Trophoblast cell (in vitro differentiated cells and primary cell): ENCODE measurements at regions not wholly inside any gene's neighbourhood (a gene's known extent, or its start where the extent isn't known, plus 50 kb on each side); places are given as distances from the start of the nearest gene placed in this dataset.

ENCODE experiments used
- DNase-seq, 2 donors: peaks; one replicate each; pipeline ENCODE4 v3.0.0-alpha.2; 2016
- H2AFZ ChIP-seq: 2 replicates; pipeline ENCODE4 v1.6.1; 2013; ENCODE audit warnings: low read length, moderate library complexity, mild to moderate bottlenecking; ENCODE audit not compliant: insufficient read depth, poor library complexity
- H2AK5ac ChIP-seq: 2 replicates; pipeline ENCODE4 v1.6.1; 2013; ENCODE audit warnings: mild to moderate bottlenecking, low read length
- H2BK120ac ChIP-seq: 2 replicates; pipeline ENCODE4 v1.6.1; 2013; ENCODE audit warnings: low read length, mild to moderate bottlenecking, moderate library complexity; ENCODE audit not compliant: insufficient read depth, poor library complexity
- H2BK12ac ChIP-seq: 2 replicates; pipeline ENCODE4 v1.6.1; 2013; ENCODE audit warnings: mild to moderate bottlenecking, low read length, moderate library complexity
- H2BK5ac ChIP-seq: 2 replicates; pipeline ENCODE4 v1.6.1; 2013; ENCODE audit warnings: low read length, low read depth, moderate library complexity, mild to moderate bottlenecking; ENCODE audit not compliant: poor library complexity
- H3K14ac ChIP-seq: 2 replicates; pipeline ENCODE4 v1.6.1; 2013; ENCODE audit warnings: mild to moderate bottlenecking, low read length
- H3K18ac ChIP-seq: 2 replicates; pipeline ENCODE4 v1.6.1; 2013; ENCODE audit warnings: mild to moderate bottlenecking, low read length
- H3K23ac ChIP-seq: 2 replicates; pipeline ENCODE4 v1.6.1; 2013; ENCODE audit warnings: low read length
- H3K27ac ChIP-seq: 2 replicates; pipeline ENCODE4 v1.5.1; 2013; ENCODE audit warnings: low read depth, mild to moderate bottlenecking, inconsistent platforms, low read length, moderate library complexity
- H3K27me3 ChIP-seq: 2 replicates; pipeline ENCODE4 v1.6.1; 2013; ENCODE audit warnings: inconsistent platforms, mild to moderate bottlenecking, low read length, moderate library complexity; ENCODE audit not compliant: insufficient read depth
- H3K36me3 ChIP-seq, 2 experiments: 1 replicate in 1 of 2; 2 replicates in 1 of 2; pipeline ENCODE4 v1.6.1; 2013; ENCODE audit warnings: low read length in 2 of 2, mild to moderate bottlenecking in 2 of 2, moderate library complexity in 1 of 2; ENCODE audit not compliant: insufficient read depth in 2 of 2, control insufficient read depth in 1 of 2
- H3K4ac ChIP-seq: 2 replicates; pipeline ENCODE4 v1.6.1; 2013; ENCODE audit warnings: low read depth, mild to moderate bottlenecking, low read length, moderate library complexity
- H3K4me1 ChIP-seq, 2 experiments: 1 replicate in 1 of 2; 2 replicates in 1 of 2; pipeline ENCODE4 v1.6.1; 2013; ENCODE audit warnings: low read length in 2 of 2, mild to moderate bottlenecking in 2 of 2, moderate library complexity in 1 of 2; ENCODE audit not compliant: insufficient read depth in 2 of 2, control insufficient read depth in 1 of 2
- H3K4me2 ChIP-seq: 2 replicates; pipeline ENCODE4 v1.6.1; 2013; ENCODE audit warnings: inconsistent platforms, mild to moderate bottlenecking, low read length, moderate library complexity
- H3K4me3 ChIP-seq: 2 replicates; pipeline ENCODE4 v1.5.1; 2013; ENCODE audit warnings: mild to moderate bottlenecking, low read depth, low read length, inconsistent platforms
- H3K79me1 ChIP-seq: one replicate; pipeline ENCODE4 v1.6.1; 2013; ENCODE audit warnings: low read length
- H3K79me2 ChIP-seq: 2 replicates; pipeline ENCODE4 v1.6.1; 2013; ENCODE audit warnings: low read length, mild to moderate bottlenecking; ENCODE audit not compliant: control insufficient read depth, insufficient read depth, poor library complexity
- H3K9ac ChIP-seq: 2 replicates; pipeline ENCODE4 v1.6.1; 2013; ENCODE audit warnings: mild to moderate bottlenecking, low read length
- H3K9me3 ChIP-seq: 2 replicates; pipeline ENCODE4 v1.6.1; 2013; ENCODE audit warnings: low read depth, mild to moderate bottlenecking, control low read depth, inconsistent platforms, low read length; ENCODE audit not compliant: insufficient read depth
- H4K12ac ChIP-seq: 2 replicates; pipeline ENCODE4 v1.6.1; 2013; ENCODE audit warnings: low read depth, mild to moderate bottlenecking, low read length, moderate library complexity
- H4K8ac ChIP-seq: 2 replicates; pipeline ENCODE4 v1.6.1; 2013; ENCODE audit warnings: low read depth, mild to moderate bottlenecking, low read length, moderate library complexity
- H4K91ac ChIP-seq: one replicate; pipeline ENCODE4 v1.6.1; 2013; ENCODE audit warnings: low read depth, mild to moderate bottlenecking, low read length, moderate library complexity
- WGBS: extraction: QIAGEN DNeasy Blood & Tissue Kit; methylation state at CpG from one replicate; pipeline ENCODE4 v1.1.7; 2013; ENCODE audit warnings: missing lambda C conversion rate; ENCODE audit not compliant: insufficient read length, insufficient coverage; ENCODE audit errors: extremely low coverage; 5-methylcytosine and 5-hydroxymethylcytosine counted together

DNA sequence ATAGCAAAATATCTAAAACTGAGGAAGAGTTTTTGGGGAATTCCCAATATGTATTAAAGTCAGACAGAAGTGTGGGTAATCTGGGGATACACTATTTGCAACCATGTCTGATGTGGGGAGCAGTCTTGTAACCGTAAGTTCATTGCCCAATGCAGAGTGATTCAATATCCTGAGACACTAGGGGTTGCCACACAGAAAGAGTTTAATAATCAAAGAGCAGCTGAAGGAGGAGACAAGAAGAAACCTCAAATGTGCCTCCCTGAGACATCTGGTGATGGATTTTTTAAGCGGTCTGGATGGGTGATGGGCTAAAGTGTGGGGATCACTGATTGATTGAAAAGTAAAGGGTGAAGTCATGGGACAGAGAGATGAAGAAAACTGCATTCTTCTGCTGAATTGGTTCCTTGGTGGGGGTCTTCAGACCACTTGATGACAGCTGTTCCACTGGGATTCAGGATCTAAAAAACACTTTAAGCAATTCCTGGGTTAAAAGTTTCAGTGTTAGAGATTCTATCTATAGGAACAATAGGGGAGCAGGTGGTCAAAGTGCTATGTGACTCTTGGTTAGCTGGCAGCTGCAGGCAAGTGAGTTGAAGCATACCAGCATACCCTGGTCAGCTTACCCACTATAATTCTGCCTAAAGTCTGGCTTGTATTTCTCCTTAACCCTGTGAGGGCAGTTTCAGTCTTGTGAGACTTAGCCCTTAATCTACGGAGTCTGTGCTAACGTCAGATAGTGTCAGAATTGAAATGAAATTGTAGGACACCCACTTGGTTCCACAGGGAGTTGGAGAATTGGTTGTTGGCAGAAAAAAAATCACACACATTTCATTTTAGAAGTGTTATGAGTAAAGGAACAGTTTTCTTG is 425.9 kb upstream of the TGFBR2 start:
- no peak overlapping the region for H4K12ac ChIP-seq
- no peaks in the 10 kb centered on the region for H3K79me2 ChIP-seq
- H4K8ac ChIP-seq = no peak overlapping the region
- no peak overlapping the region for H4K91ac ChIP-seq
- WGBS = no CpG with 5 or more reads among the region's 4 CpGs
- no peaks in the 10 kb centered on the region for H3K36me3 ChIP-seq
- no peak overlapping the region for H2AFZ ChIP-seq
- no peak overlapping the region for H3K18ac ChIP-seq
- H3K79me1 ChIP-seq = no peaks in the 10 kb centered on the region
- no peaks in the 10 kb centered on the region for H3K9me3 ChIP-seq
- H3K14ac ChIP-seq = no peak overlapping the region
- no peak overlapping the region for H2BK120ac ChIP-seq
- H3K4me1 ChIP-seq = peaks cover 0 to 2% of the 10 kb centered on the region in 2 experiments
- no peak overlapping the region for H3K23ac ChIP-seq
- H3K27me3 ChIP-seq = no peaks in the 10 kb centered on the region
- H2BK12ac ChIP-seq = no peak overlapping the region
- no peak overlapping the region for H3K4ac ChIP-seq
- no peak overlapping the region for H3K4me2 ChIP-seq
- no peak overlapping the region for H2AK5ac ChIP-seq
- no peak overlapping the region for H3K27ac ChIP-seq
- H2BK5ac ChIP-seq = no peak overlapping the region
- no peak overlapping the region for H3K9ac ChIP-seq
- no peak overlapping the region for H3K4me3 ChIP-seq
- peak in 1 of 2 donors; percentile 55 for DNase-seq

DNA sequence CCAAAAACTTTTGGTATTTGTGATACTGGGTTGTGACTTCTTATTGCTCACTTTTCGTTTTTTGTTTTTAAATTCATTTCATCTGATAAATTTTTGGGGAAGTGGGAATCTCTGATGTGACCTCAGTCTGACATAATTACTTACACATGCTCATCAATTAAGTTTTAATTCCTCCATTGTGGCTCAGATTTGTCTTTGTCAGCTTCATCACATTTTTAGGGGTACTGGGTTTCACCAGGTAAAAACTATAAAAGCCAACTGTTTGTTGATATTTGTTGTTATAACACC is 425.3 kb upstream of the TGFBR2 start:
- H2BK120ac ChIP-seq = no peak overlapping the region
- no peak overlapping the region for H4K91ac ChIP-seq
- no peak overlapping the region for H3K18ac ChIP-seq
- no peak for DNase-seq
- no peaks in the 10 kb centered on the region for H3K27me3 ChIP-seq
- no peak overlapping the region for H3K23ac ChIP-seq
- no peak overlapping the region for H3K14ac ChIP-seq
- H3K4ac ChIP-seq = no peak overlapping the region
- no peaks in the 10 kb centered on the region for H3K79me1 ChIP-seq
- WGBS = no CpG with 5 or more reads among the region's 1 CpG
- no peak overlapping the region for H3K4me2 ChIP-seq
- no peak overlapping the region for H2AFZ ChIP-seq
- H3K36me3 ChIP-seq = no peaks in the 10 kb centered on the region
- H2BK5ac ChIP-seq = no peak overlapping the region
- peaks cover 0 to 2% of the 10 kb centered on the region in 2 experiments for H3K4me1 ChIP-seq
- no peak overlapping the region for H3K9ac ChIP-seq
- no peaks in the 10 kb centered on the region for H3K9me3 ChIP-seq
- H3K79me2 ChIP-seq = no peaks in the 10 kb centered on the region
- no peak overlapping the region for H4K12ac ChIP-seq
- no peak overlapping the region for H3K4me3 ChIP-seq
- no peak overlapping the region for H4K8ac ChIP-seq
- no peak overlapping the region for H3K27ac ChIP-seq
- no peak overlapping the region for H2BK12ac ChIP-seq
- H2AK5ac ChIP-seq = no peak overlapping the region

DNA sequence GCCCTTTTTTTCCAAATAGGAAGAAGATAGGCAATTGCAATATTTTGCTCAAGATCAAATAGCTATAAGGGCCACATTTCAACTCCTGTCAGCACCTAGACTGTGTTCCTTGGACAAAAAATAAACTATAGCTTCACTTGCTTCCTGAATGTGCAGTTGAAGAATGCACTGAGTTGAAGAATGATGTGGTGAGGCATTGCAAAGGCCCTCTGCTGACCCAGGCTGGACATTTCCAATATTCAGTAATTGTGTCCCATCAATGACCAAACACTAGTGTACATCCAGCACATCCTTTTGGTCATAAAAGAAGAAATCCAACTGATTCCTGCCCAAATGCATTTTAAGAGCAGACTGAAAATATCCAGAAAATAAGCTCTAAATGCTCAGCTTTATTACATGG is 424.8 kb upstream of the TGFBR2 start:
- Histone ChIP-seq H4K12ac (no peak overlapping the region), H3K14ac (no peak overlapping the region), H3K4me2 (no peak overlapping the region), H2BK120ac (no peak overlapping the region), H3K9me3 (no peaks in the 10 kb centered on the region), H3K4me1 (peaks cover 0 to 2% of the 10 kb centered on the region in 2 experiments), H3K9ac (no peak overlapping the region), H3K18ac (no peak overlapping the region), H3K79me1 (no peaks in the 10 kb centered on the region), H2BK12ac (no peak overlapping the region), H3K27ac (no peak overlapping the region), H3K4me3 (no peak overlapping the region), H3K36me3 (no peaks in the 10 kb centered on the region), H3K23ac (no peak overlapping the region), H3K4ac (no peak overlapping the region), H3K27me3 (no peaks in the 10 kb centered on the region), H4K91ac (no peak overlapping the region), H4K8ac (no peak overlapping the region), H3K79me2 (no peaks in the 10 kb centered on the region), H2AK5ac (no peak overlapping the region), H2BK5ac (no peak overlapping the region), H2AFZ (no peak overlapping the region)
- DNase-seq = no peak

DNA sequence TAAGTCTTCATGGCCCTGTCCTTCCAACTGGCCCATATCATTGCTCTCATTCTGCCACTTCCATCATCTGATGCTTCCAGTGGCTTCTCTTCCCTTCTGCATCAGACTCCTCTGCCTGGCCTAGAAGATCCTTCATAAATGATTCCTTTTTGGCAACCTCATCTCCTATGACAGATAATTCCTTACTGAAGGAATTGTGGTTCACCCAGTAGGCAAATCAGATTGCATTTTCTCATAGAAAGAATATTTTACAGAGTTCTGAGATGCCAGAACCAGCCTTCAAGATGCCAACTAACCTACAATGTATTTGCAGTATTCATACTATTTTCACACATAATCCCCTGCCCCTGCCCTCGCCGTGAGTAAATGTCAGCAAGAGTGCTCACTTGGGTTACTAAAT is 423.0 kb upstream of the TGFBR2 start:
- Histone ChIP-seq H3K23ac (no peak overlapping the region), H4K12ac (no peak overlapping the region), H3K79me1 (no peaks in the 10 kb centered on the region), H3K4me3 (no peak overlapping the region), H2BK120ac (no peak overlapping the region), H3K36me3 (no peaks in the 10 kb centered on the region), H3K4ac (no peak overlapping the region), H2BK5ac (no peak overlapping the region), H3K4me1 (peaks cover 0 to 4% of the 10 kb centered on the region in 2 experiments), H2AFZ (no peak overlapping the region), H4K8ac (no peak overlapping the region), H3K14ac (no peak overlapping the region), H3K9ac (no peak overlapping the region), H3K18ac (no peak overlapping the region), H2AK5ac (no peak overlapping the region), H2BK12ac (no peak overlapping the region), H3K79me2 (no peaks in the 10 kb centered on the region), H3K27me3 (no peaks in the 10 kb centered on the region), H3K27ac (no peak overlapping the region), H3K9me3 (no peaks in the 10 kb centered on the region), H4K91ac (no peak overlapping the region), H3K4me2 (no peak overlapping the region)
- peak; percentile 20 to 70 for DNase-seq
- no CpG with 5 or more reads among the region's 2 CpGs for WGBS
